ENCODE measurements at regions not wholly inside any gene's neighbourhood (a gene's known extent, or its start where the extent isn't known, plus 50 kb on each side); places are given as distances from the start of the nearest gene placed in this dataset.

DNA sequence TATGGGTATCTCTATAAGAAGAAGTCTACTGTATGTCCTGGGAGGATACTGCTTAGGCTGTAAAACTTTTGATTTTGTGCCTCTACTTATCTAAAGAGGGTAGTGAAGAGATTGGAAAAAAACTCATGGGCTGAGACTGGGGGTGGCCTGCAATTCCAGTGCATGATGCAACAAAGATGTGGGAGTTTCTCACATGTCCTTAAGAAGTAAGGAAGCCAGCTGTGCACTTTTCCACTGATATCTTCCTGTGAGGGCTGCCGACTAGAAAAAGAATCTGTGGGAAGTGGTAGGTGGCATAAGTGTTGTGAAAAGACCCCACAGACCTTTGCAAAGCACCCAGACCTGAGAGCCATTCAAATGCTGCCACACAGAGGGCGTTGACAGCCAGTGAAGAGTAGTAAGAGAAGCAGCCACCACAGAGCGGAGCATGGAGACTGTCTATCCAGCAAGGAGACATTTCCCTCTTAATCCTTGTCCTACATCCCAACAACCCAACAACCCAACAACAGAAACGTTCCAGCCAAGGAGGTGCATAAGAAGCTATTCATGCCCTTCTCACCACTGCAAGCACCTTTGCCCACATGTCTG is 65.1 kb downstream of the PFDN4 start:
- Mint-ChIP-seq H3K9me3 (peaks cover 0 to 8% of the 10 kb centered on the region in 2 donors), H3K27ac (no peak overlapping the region), H3K36me3 (peaks cover 0 to 10% of the 10 kb centered on the region in 2 donors)
- ATAC-seq (no peak), DNase-seq (ENCODE audit: low spot score in 2 of 2) (no peak)

DNA sequence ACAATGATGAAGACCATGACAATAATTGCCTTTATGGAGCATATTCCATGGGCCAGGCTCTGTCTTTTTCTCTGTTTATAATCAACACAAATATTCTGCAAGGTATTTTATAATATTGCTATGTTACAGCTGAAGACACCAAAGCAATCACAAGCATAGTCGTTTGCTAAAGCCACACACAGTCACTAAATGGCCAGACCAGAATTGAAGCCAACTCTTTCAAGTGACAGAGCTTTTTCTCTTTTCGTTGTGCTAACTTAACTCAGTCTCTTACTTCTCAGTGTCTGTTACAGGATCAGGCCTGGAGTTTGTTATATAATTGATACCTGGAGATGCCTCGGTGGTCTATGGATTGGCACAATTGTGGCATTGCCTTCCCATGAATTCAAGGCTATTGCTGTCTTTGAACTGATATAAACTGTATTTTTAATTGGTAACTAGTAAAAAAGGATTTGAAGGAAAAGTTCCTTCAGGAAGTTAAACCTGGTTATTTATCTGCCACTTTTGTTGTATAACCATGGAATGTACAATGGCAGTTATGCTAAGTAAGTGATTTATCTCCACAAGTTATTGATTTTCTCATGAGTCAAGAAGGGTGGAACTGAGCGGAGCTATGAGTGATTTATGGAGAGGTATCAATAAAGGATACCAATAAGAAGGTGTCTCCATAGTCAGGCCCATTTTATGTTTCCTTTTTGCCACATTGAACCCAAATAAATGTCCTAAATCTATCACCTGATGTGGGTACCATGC is 67.6 kb downstream of the PFDN4 start:
- peaks cover 0 to 10% of the 10 kb centered on the region in 2 donors for H3K36me3 Mint-ChIP-seq

DNA sequence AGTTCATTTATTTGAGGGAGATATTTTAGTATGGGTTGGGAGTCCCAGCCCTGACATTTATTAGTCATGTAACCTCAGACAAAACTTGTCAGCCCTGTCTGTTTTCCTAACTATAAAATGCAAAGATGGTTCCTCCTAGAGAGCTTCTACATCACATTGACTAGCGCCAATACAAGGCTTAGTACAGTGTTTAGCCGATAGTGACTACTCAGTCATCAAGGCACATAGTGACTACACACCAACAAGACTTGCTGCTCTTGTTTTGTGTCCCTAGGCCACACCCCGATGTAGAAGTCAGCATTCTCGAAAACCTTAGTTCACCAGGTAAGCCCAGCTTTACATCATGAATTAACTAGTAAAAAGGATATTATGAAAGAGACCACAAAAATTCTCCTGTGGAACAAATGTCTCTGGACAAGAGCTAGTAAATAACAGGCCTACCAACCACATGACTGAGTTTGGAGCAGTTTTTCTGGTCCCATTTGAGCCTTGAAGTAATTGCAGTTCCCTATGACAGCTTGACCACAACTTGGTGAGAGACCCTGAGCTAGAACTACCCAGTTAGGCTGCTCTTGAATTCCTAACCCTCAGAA is 68.8 kb downstream of the PFDN4 start:
- Mint-ChIP-seq H3K9me3 (peaks cover 0 to 13% of the 10 kb centered on the region in 2 donors), H3K36me3 (peaks cover 0 to 10% of the 10 kb centered on the region in 2 donors), H3K27ac (no peak overlapping the region)
- DNase-seq (ENCODE audit: low spot score in 2 of 2) = no peak
- ATAC-seq = peak in 1 of 2 donors; percentile 34

More for the DNA sequence above, 67.6 kb downstream of the PFDN4 start:
- ATAC-seq = no peak
- no peak overlapping the region for H3K27ac Mint-ChIP-seq
- no peak for DNase-seq (ENCODE audit: low spot score in 2 of 2)
- peaks cover 0 to 13% of the 10 kb centered on the region in 2 donors for H3K9me3 Mint-ChIP-seq

DNA sequence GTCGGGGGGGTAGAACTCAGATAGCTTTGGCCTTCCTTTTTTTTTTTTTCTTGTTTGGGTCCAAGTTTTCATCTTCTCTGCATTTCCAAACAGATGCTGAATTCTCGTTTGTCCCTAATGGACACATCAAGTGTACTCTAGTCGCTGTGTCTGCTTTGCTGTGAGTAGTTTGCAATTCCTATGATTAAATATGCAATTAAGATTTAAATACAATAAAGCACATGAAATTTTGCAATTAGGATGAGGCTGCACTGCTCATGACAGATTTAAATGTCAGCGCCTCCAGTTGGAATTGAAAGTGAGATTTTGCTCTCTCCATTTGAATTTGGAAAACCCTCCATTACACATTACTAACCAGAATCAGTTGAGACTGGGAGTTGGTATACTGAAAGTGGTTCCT is 70.4 kb downstream of the PFDN4 start:
- ATAC-seq = no peak
- H3K27ac Mint-ChIP-seq = no peak overlapping the region
- peaks cover 0 to 11% of the 10 kb centered on the region in 2 donors for H3K9me3 Mint-ChIP-seq
- DNase-seq (ENCODE audit: low spot score in 2 of 2) = no peak
- peaks cover 0 to 6% of the 10 kb centered on the region in 2 donors for H3K36me3 Mint-ChIP-seq

DNA sequence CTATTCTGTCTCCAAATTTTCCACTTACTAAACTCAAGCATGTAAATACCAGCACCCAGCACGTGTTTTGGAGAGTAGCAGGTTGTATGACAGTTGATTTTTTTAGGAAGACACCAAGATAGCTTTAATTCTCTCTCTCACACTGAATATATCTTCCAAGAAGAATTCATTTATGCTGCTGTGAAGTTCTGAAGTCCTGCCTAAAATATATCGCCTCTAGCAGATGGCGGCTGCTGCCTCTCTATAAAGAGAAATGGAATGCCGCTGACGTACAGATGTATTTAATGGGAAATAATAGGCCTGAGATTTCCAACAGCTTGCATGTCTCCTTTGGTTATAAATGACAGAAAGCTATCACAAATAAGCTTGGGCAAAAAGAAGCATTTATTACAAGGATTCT is 74.7 kb downstream of the PFDN4 start:
- DNase-seq (ENCODE audit: low spot score in 2 of 2) (no peak), ATAC-seq (no peak)
- Mint-ChIP-seq H3K36me3 (peaks cover 11 to 13% of the 10 kb centered on the region in 2 donors), H3K9me3 (peaks cover 8 to 12% of the 10 kb centered on the region in 2 donors), H3K27ac (no peak overlapping the region)

DNA sequence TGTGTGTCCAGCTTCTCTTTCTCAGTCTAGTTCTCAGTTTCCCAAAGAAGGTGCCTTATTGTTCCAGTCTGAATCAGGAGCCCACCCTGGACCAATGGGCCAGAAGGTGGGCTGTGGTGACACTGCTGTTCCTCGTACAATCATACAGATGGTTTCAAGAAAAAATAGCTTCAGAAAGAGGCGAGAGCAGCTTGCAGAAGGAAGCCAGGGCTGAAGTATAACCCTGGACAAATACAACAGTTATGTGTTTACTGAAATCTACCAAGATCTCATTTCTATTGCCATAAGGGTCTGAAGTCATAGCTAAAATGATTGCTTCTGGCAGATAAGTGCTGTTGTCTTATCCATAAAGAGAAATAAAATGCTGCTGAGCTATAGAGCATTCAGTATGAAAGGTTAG is 75.4 kb downstream of the PFDN4 start:
- ATAC-seq = no peak
- Mint-ChIP-seq H3K36me3 (peaks cover 11 to 19% of the 10 kb centered on the region in 2 donors), H3K9me3 (peaks cover 8 to 18% of the 10 kb centered on the region in 2 donors), H3K27ac (peak overlapping the region; percentile 4 to 33)
- DNase-seq (ENCODE audit: low spot score in 2 of 2) = no peak

DNA sequence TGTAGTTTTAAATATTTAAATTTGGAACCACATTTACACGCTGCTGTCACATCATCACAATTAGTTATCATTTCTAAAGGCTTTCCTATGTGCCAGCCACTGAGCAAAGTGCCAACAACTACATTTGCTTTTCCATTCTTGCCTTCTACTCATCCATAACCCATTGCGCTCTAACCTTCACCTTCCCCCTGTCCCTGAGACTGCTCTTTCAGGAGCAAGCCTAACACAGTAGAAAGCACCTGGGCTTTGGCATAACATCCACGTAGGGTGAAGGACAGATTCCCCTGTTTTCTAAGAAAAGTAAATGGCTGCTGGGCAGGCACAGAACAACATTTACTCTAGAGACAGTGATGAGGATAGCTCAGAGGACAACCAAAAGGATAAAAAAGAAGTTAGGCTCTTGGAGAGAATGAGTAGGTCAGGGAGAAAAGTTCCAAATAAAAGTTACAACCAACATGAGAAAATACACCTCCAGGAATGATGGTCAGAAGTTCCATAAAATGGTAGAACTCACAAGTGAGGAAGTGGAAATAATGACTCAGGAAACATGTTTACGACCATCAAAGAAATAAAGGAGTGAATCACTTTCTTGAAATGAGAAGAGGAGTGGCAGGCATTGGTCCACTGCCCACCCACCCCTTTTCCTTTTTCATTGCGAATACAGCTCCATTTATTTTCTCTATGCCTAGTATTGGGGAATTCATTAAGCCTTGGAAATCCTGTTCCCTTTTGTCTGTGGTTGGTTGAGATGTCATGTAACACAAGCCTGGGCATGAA is 77.2 kb downstream of the PFDN4 start:
- peak in 1 of 2 donors; percentile 15 for DNase-seq (ENCODE audit: low spot score in 2 of 2)
- peak; percentile 91 for ATAC-seq
- Mint-ChIP-seq H3K9me3 (peaks cover 8 to 16% of the 10 kb centered on the region in 2 donors), H3K36me3 (peaks cover 11 to 38% of the 10 kb centered on the region in 2 donors), H3K27ac (peak overlapping the region; percentile 92 to 97)

DNA sequence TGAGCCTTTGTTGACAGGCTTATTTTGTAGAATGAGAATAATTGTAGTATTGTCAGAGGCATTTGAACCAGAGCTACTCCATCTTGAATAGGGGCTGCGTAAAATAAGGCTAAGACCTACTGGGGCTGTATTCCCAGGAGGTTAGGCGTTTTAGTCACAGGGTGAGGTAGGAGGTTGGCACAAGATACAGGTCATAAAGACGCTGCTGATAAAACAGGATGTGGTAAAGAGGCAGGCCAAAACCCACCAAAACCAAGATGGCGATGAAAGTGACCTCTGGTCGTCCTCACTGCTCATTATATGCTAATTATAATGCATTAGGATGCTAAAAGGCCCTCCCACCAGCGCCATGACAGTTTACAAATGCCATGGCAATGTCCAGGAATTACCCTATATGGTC is 82.7 kb downstream of the PFDN4 start:
- Mint-ChIP-seq H3K27ac (no peak overlapping the region), H3K9me3 (peaks cover 2 to 13% of the 10 kb centered on the region in 2 donors), H3K36me3 (peaks cover 3 to 59% of the 10 kb centered on the region in 2 donors)
- DNase-seq (ENCODE audit: low spot score in 2 of 2) = no peak
- no peak for ATAC-seq

DNA sequence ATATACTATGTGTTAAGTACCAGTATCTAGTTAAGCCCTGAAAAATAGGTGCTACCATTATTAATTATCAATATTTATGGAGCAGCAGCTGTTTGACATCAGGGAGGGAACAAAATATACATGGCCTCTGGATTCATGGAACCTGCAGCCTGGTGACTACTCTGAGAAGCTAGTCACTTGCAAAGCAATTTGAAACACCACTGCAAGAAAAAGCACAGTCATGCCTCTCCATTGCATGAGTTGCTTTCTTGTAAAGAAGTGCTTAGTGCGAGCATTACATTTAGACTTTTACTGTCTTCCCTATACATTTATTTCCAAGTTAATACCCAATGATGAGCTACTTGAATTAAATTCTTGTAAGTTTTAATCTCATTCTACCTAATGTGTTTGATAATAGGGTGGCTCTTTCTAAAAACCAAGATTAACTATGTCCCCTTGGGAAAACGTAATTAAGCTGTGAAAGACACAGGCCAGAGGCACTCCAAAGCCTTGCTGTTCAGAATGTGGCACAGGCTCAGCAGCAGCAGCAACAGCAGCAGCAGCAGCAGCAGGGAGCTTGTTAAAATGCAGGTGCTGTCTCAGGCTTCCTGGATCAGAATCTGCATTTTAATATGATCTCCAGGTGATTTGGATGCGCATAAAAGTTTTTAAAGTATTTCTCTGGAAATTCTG is 83.6 kb downstream of the PFDN4 start:
- ATAC-seq (no peak), DNase-seq (ENCODE audit: low spot score in 2 of 2) (no peak)
- Mint-ChIP-seq H3K36me3 (peaks cover 0 to 62% of the 10 kb centered on the region in 2 donors), H3K9me3 (peaks cover 4 to 21% of the 10 kb centered on the region in 2 donors), H3K27ac (no peak overlapping the region)

DNA sequence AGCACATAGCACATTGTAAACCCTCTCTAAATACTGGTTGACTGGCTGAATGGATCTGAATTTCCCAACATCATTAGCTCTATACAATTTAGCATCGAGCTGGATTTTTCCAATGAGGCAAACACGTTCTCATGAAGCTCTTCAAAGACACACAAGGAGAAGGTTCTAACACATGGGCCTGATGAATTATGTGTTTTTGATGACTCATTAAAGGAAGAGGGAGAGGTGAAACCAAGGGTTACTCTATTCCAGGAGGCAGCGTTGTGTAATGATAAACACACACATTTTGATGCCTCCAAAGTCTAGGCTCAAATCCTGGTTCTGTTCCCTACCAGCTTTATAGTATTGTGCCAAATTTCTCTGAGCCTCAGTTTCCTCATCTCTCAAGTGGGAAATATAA is 84.3 kb downstream of the PFDN4 start:
- ATAC-seq (no peak), DNase-seq (ENCODE audit: low spot score in 2 of 2) (no peak)
- H3K27ac Mint-ChIP-seq = peak overlapping the region in 1 of 2 donors; percentile 24
- peaks cover 4 to 27% of the 10 kb centered on the region in 2 donors for H3K9me3 Mint-ChIP-seq
- H3K36me3 Mint-ChIP-seq = peaks cover 0 to 68% of the 10 kb centered on the region in 2 donors

DNA sequence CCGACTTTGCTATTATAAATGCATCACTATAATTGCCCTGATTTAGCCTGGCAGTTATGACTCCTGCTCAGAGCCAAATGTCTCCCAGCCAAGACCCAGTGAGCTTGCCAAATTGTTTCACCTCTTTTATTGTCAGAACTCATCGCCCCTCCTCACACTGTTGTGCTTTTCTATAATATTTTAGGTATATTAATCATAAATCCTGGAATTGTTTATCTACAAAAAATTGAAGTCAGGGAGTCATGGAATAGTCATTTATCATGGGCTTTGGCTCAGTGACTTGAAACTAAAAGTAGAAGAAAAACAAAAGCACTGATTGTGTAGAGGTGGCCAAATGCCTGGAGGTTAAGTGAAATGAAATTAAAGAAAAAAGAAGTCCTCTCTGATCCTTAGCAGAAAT is 85.6 kb downstream of the PFDN4 start:
- peaks cover 0 to 63% of the 10 kb centered on the region in 2 donors for H3K36me3 Mint-ChIP-seq
- no peak for ATAC-seq
- peaks cover 4 to 18% of the 10 kb centered on the region in 2 donors for H3K9me3 Mint-ChIP-seq
- H3K27ac Mint-ChIP-seq = no peak overlapping the region
- DNase-seq (ENCODE audit: low spot score in 2 of 2) = no peak

DNA sequence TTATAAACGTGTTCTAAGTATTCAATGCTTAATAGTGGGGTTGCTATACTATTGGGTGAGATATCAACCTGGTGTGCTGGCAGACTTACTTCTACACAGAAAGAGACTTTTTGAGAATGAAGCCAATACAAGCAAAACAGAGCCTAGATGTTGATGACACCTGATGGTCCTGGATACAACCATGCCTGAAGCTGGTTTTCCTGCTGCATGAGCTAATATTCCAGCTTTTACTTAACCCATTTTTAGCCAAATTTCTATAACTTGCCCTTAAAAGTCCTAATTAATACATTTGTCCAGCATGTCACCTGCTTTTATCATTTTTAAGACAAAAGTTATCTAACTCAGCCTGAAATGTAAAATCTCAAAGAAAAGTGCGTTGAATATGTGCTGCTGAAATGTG is 86.2 kb downstream of the PFDN4 start:
- no peak for DNase-seq (ENCODE audit: low spot score in 2 of 2)
- no peak for ATAC-seq
- Mint-ChIP-seq H3K9me3 (peaks cover 4 to 18% of the 10 kb centered on the region in 2 donors), H3K36me3 (peaks cover 0 to 57% of the 10 kb centered on the region in 2 donors), H3K27ac (no peak overlapping the region)

DNA sequence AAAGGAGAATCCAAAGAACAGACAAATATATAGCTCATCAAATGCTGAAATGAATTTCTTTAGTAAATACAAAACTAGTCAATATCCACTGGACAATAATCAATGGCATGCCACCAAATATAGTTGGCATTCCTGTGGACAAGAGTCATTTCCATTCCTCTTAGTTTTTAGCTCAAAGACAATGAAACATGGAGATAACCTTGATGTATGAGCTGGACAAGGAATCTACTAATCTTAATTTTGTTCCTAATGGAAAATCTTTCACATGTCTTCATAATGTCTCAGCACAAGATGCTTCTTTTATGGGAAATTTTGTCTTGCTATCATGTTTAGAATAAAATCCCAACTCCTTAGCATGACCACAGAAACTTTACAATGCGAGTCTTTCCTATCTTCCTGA is 87.8 kb downstream of the PFDN4 start:
- DNase-seq (ENCODE audit: low spot score in 2 of 2) (no peak), ATAC-seq (no peak)
- Mint-ChIP-seq H3K36me3 (peaks cover 0 to 41% of the 10 kb centered on the region in 2 donors), H3K9me3 (peaks cover 4 to 18% of the 10 kb centered on the region in 2 donors), H3K27ac (no peak overlapping the region)

DNA sequence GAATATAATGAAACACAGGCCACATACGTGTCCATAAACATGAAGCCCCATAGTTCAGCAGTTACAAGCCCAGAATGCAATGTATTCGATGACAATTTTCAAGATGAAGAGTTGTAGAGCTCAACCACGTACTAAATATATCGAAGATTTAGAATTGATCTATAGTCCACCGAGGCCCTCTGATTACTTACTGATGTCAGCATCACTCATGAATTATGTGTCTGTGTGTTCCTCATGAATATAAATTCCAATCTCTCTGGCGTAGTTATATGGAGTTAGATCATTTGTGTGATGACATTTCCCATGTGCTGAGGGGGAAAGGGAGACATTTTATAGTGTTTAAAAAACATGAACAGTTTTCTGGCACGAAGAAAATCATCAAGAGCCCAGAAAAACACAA is 97.5 kb downstream of the PFDN4 start:
- Mint-ChIP-seq H3K9me3 (peaks cover 0 to 5% of the 10 kb centered on the region in 2 donors), H3K36me3 (peaks cover 0 to 21% of the 10 kb centered on the region in 2 donors), H3K27ac (no peak overlapping the region)
- DNase-seq (ENCODE audit: low spot score in 2 of 2) = no peak
- no peak for ATAC-seq

DNA sequence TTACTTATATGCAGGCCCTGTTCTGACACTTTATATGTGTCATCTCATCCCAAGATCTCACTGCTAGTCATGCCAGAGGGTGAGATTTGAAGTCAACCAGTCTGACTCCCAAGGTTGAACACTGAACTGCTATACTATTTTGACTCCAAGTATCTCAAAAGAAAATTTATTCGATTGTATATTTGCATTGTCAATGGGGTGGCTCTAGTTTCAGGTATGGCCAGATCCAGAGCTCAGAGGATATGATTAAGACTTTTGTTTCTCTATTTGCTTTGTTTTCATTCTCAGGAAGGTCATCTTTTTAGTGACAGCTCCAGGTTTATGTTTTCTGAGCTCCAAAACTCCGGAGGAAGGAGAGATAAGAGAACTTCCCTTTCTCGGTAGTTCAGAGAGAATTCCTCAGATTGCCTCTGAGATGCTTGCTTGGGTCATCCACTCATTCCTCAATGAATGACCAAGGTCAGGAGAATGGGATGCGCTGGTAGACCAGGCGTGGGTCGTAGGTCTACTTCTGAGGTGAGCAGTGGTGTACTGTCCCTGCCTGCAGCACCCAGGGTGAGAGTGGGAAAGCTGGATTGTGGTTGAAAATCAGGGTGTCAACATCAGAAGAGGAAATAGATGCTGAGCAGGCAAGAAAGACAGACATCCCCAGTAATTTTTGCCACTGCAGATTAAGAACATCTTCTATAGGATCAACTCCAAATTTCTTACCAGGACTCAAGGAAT is 99.3 kb downstream of the PFDN4 start:
- ATAC-seq (peak; percentile 28 to 73), DNase-seq (ENCODE audit: low spot score in 2 of 2) (no peak)
- peak overlapping the region in 1 of 2 donors; percentile 59 for H3K27ac Mint-ChIP-seq
- H3K36me3 Mint-ChIP-seq = peaks cover 0 to 35% of the 10 kb centered on the region in 2 donors
- peaks cover 0 to 13% of the 10 kb centered on the region in 2 donors for H3K9me3 Mint-ChIP-seq

DNA sequence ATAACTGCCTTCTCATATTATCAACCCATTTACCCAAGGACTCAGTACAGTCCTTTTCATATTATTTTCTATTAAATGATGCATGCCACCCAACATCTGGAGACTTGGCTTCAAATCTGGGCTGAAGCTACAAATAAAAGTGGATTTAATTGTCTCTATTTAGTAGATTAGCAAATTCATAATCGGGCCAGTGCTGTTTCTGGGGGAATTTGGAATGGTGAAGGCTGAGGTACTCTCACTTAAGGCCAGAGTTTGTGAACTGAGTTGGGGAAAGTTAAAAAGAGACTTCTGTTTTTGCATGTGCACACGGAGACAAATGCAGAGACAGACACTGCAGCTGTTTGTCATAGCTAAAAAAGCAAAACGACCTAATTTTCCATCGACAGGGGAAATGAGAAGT is 100.9 kb downstream of the PFDN4 start:
- no peak for ATAC-seq
- H3K27ac Mint-ChIP-seq = no peak overlapping the region
- peaks cover 0 to 17% of the 10 kb centered on the region in 2 donors for H3K9me3 Mint-ChIP-seq
- peaks cover 0 to 40% of the 10 kb centered on the region in 2 donors for H3K36me3 Mint-ChIP-seq
- DNase-seq (ENCODE audit: low spot score in 2 of 2) = no peak

Measured in activated naive CD4-positive, alpha-beta T cell treated with anti-CD3 and anti-CD28 coated beads, Interleukin-2, amount 50 U/mL, for 72 hours (primary cell).